GM12873 (cell line): ENCODE measurements at regions not wholly inside any gene's neighbourhood (a gene's known extent, or its start where the extent isn't known, plus 50 kb on each side); places are given as distances from the start of the nearest gene placed in this dataset.

Experiments used
- CTCF ChIP-seq: IDR thresholded peaks from 2 replicates; pipeline ENCODE4 v1.5.1; 2012; ENCODE audit warnings: low read depth, mild to moderate bottlenecking, moderate library complexity, low read length, control low read depth; ENCODE audit not compliant: insufficient read depth; ENCODE audit errors: missing control alignments

GRCh38 chr7:120190566-120190965, 82.4 kb upstream of the KCND2 start:
- no peak for TF ChIP-seq CTCF

- no peak for TF ChIP-seq CTCF
Observed at GRCh38 chr7:120201290-120201689, 71.7 kb upstream of the KCND2 start.

- TF ChIP-seq CTCF, result no peak
Observed at GRCh38 chr7:120205101-120205500, 67.9 kb upstream of the KCND2 start.

GRCh38 chr7:120207037-120207436, 65.9 kb upstream of the KCND2 start:
- TF ChIP-seq CTCF, result no peak

- no peak for TF ChIP-seq CTCF
Observed at GRCh38 chr7:120215654-120216053, 57.3 kb upstream of the KCND2 start.

- TF ChIP-seq CTCF, result no peak
Observed at GRCh38 chr7:120216947-120217346, 56.0 kb upstream of the KCND2 start.

GRCh38 chr7:120218712-120219111, 54.3 kb upstream of the KCND2 start:
- no peak for TF ChIP-seq CTCF
